CD4-positive, alpha-beta T cell (primary cell): ENCODE measurements at regions not wholly inside any gene's neighbourhood (a gene's known extent, or its start where the extent isn't known, plus 50 kb on each side); places are given as distances from the start of the nearest gene placed in this dataset.

Experiments
- ATAC-seq: fragments of 200-7000 bp; cut with Tn5 transposase; one replicate; pipeline ENCODE4 v1.10.0; 2022; ENCODE audit warnings: mild to moderate bottlenecking; ENCODE audit not compliant: poor library complexity
- CTCF ChIA-PET: fragments of 350-600 bp; sonication (Branson Sonifier 250); formaldehyde crosslinking; loops from one replicate; lab custom pipeline; 2021; ENCODE audit warnings: antibody characterized with exemption, inconsistent platforms; lab: Charles Lee
- POLR2A ChIA-PET: fragments of 350-600 bp; sonication (Branson Sonifier 250); formaldehyde crosslinking; loops from one replicate; lab custom pipeline; 2021; ENCODE audit warnings: antibody characterized with exemption, inconsistent platforms; lab: Charles Lee
- DNase-seq, 14 experiments: peaks; one replicate each; pipeline ENCODE4 v3.0.0-alpha.2; 2013 to 2020; ENCODE audit warnings: mixed read lengths in 2 of 14
- H3K27ac ChIP-seq, 2 donors: one replicate each; pipeline versions ENCODE4 v1.5.1 to v1.7.0; 2013; ENCODE audit warnings: low read length in 2 of 2, low read depth in 1 of 2, mild to moderate bottlenecking in 1 of 2
- H3K27me3 ChIP-seq, 2 experiments: 1 replicate in 1 of 2; 2 replicates in 1 of 2; pipeline versions ENCODE4 v1.6.1 to v1.7.0; 2013; ENCODE audit warnings: low read length in 2 of 2, control low read depth in 1 of 2, mild to moderate bottlenecking in 1 of 2, moderate library complexity in 1 of 2; ENCODE audit not compliant: insufficient read depth in 2 of 2, control insufficient read depth in 1 of 2
- H3K36me3 ChIP-seq: one replicate; pipeline ENCODE4 v1.6.1; 2013; ENCODE audit warnings: low read length, control low read depth; ENCODE audit not compliant: insufficient read depth
- H3K4me1 ChIP-seq: one replicate; pipeline ENCODE4 v1.6.1; 2013; ENCODE audit warnings: low read length, control low read depth; ENCODE audit not compliant: insufficient read depth
- H3K4me3 ChIP-seq: one replicate; pipeline ENCODE4 v1.5.1; 2013; ENCODE audit warnings: mild to moderate bottlenecking, low read length, moderate library complexity
- H3K9me3 ChIP-seq, 2 experiments: 1 replicate in 1 of 2; 2 replicates in 1 of 2; pipeline versions ENCODE4 v1.6.1 to v1.7.0; 2013; ENCODE audit warnings: low read length in 2 of 2, mild to moderate bottlenecking in 2 of 2, control low read depth in 1 of 2, moderate library complexity in 1 of 2; ENCODE audit not compliant: control insufficient read depth in 1 of 2, insufficient read depth in 1 of 2
- H3K27ac Mint-ChIP-seq: one replicate; pipeline ENCODE4 v1.8.0; 2020; ENCODE audit warnings: mixed read lengths
- H3K27me3 Mint-ChIP-seq: one replicate; pipeline ENCODE4 v1.8.0; 2021; ENCODE audit warnings: mixed read lengths
- H3K36me3 Mint-ChIP-seq: one replicate; pipeline ENCODE4 v1.8.0; 2021; ENCODE audit warnings: low read depth, mixed read lengths
- H3K4me1 Mint-ChIP-seq: one replicate; pipeline ENCODE4 v1.8.0; 2021; ENCODE audit warnings: low read depth, mixed read lengths
- H3K4me3 Mint-ChIP-seq: one replicate; pipeline ENCODE4 v1.8.0; 2020; ENCODE audit warnings: mild to moderate bottlenecking, mixed read lengths
- H3K9me3 Mint-ChIP-seq: one replicate; pipeline ENCODE4 v1.8.0; 2020; ENCODE audit warnings: mixed read lengths
- intact Hi-C, 2 experiments: fragments of 100-400 bp; cut with DNase I in 1 of 2; cut with micrococcal nuclease in 1 of 2; formaldehyde crosslinking; loops; one replicate each; pipeline versions ENCODE4 v1.15.1 to v1.9.0; 2023 to 2025; cut with DNase I, micrococcal nuclease
- TF ChIP-seq, protein P1 (sequence below): fragments of 200-600 bp; IDR thresholded peaks from one replicate; pipeline ENCODE4 v1.8.0; 2022; ENCODE audit warnings: antibody characterized with exemption, mild to moderate bottlenecking

DNA sequence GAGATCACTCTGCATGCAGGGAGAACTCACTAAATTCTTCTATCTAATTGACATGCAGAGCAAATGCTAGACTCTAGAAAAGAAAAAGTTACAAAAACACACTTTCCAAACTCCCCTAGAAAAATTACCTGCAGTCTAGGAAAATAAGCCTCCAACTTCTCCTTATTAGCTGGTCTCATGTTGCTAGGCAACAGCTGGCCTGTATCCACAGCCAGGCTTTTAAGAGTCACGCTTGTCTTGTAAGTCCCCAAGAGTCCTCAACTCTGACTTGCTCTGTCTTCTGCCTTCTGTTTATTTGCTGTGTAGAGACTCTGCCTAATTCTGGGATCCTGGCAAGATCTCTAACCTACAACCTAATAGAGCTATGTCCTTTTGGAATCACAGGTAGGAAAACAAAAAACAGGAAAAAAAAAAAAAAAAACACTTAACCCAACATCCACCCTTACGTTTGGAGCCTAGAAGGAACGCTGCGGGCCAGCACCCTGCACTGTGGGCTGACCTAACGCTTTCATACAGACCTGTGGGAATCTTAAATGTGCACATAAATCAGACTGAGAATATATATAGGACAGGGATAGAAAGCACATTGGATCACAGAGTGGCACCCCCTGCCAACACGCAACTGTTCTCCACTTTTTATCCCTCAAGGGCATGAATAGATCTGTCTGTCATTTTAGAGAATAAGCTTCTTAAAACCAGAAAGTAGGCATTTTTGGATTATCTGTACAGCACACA lies 117.0 kb upstream of the PTPRZ1 start:
- H3K27ac ChIP-seq: no peak overlapping the region
- ATAC-seq (no peak), DNase-seq (no peak)
- no peaks in the 10 kb centered on the region for H3K9me3 ChIP-seq
- Mint-ChIP-seq H3K4me3 (no peak overlapping the region), H3K36me3 (no peaks in the 10 kb centered on the region), H3K27me3 (no peaks in the 10 kb centered on the region), H3K27ac (no peak overlapping the region), H3K9me3 (peaks cover 5% of the 10 kb centered on the region), H3K4me1 (no peaks in the 10 kb centered on the region)
- intact Hi-C loops: no loop called here
- no peaks in the 10 kb centered on the region for H3K36me3 ChIP-seq
- H3K4me1 ChIP-seq: no peaks in the 10 kb centered on the region
- ChIA-PET CTCF (no interaction called here), POLR2A (no interaction called here)
- H3K4me3 ChIP-seq: no peak overlapping the region
- no peaks in the 10 kb centered on the region for H3K27me3 ChIP-seq
- TF ChIP-seq, protein P1, sequence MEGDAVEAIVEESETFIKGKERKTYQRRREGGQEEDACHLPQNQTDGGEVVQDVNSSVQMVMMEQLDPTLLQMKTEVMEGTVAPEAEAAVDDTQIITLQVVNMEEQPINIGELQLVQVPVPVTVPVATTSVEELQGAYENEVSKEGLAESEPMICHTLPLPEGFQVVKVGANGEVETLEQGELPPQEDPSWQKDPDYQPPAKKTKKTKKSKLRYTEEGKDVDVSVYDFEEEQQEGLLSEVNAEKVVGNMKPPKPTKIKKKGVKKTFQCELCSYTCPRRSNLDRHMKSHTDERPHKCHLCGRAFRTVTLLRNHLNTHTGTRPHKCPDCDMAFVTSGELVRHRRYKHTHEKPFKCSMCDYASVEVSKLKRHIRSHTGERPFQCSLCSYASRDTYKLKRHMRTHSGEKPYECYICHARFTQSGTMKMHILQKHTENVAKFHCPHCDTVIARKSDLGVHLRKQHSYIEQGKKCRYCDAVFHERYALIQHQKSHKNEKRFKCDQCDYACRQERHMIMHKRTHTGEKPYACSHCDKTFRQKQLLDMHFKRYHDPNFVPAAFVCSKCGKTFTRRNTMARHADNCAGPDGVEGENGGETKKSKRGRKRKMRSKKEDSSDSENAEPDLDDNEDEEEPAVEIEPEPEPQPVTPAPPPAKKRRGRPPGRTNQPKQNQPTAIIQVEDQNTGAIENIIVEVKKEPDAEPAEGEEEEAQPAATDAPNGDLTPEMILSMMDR: no peak

DNA sequence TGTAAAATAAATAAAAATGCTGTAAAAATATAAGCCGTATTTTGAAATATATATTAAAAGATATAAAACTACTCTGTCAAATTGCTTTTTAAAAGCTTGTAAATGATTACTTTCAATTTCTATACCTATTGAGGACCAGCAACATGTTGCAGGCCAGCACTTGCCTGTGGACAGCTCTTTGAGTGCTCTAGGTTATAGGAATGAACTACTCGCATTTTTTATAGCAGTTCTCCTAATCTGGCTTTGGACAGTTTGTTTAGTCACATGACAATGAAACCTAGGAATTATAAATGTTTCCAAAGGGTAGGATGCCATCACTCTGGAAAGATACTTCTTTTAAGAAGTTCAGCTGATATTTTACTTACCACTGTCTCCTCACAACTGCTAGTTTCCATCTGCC lies 117.7 kb upstream of the PTPRZ1 start:
- no peaks in the 10 kb centered on the region for H3K9me3 ChIP-seq
- H3K27me3 Mint-ChIP-seq: no peaks in the 10 kb centered on the region
- no peaks in the 10 kb centered on the region for H3K36me3 ChIP-seq
- ChIA-PET POLR2A (no interaction called here), CTCF (no interaction called here)
- no peaks in the 10 kb centered on the region for H3K36me3 Mint-ChIP-seq
- no peaks in the 10 kb centered on the region for H3K27me3 ChIP-seq
- no peak for DNase-seq
- H3K4me3 ChIP-seq: no peak overlapping the region
- H3K9me3 Mint-ChIP-seq: peaks cover 5% of the 10 kb centered on the region
- no peak overlapping the region for H3K4me3 Mint-ChIP-seq
- no peaks in the 10 kb centered on the region for H3K4me1 Mint-ChIP-seq
- no peak for ATAC-seq
- no peaks in the 10 kb centered on the region for H3K4me1 ChIP-seq
- TF ChIP-seq, protein P1: no peak
- no peak overlapping the region for H3K27ac ChIP-seq
- no peak overlapping the region for H3K27ac Mint-ChIP-seq
- intact Hi-C loops: no loop called here

DNA sequence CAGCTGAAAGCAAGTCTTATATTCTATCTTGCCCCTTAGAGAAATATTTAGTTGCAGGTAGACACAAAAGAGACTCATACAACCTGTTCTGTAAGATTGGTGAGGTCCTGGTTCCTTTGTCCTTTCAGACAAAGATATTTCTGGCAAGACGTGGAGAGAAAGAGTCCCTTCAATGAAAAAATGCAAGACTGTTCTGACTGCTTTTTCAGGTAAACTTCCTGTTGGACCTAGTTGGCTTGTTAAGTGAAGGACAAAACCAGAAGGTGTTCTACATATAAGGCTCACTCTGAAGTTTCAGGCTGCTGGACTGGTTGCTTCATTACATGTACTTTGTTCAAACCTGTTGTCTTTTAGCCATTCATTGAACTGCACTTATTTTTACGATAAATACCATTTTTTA lies 119.0 kb upstream of the PTPRZ1 start:
- DNase-seq (no peak), ATAC-seq (no peak)
- Histone ChIP-seq H3K4me3 (no peak overlapping the region), H3K9me3 (no peaks in the 10 kb centered on the region), H3K36me3 (no peaks in the 10 kb centered on the region), H3K4me1 (no peaks in the 10 kb centered on the region), H3K27ac (no peak overlapping the region), H3K27me3 (no peaks in the 10 kb centered on the region)
- CTCF ChIA-PET: no interaction called here
- peaks cover 5% of the 10 kb centered on the region for H3K9me3 Mint-ChIP-seq
- TF ChIP-seq, protein P1: no peak
- intact Hi-C loops: no loop called here
- H3K4me3 Mint-ChIP-seq: no peak overlapping the region
- POLR2A ChIA-PET: no interaction called here
- H3K27me3 Mint-ChIP-seq: no peaks in the 10 kb centered on the region
- no peak overlapping the region for H3K27ac Mint-ChIP-seq
- H3K4me1 Mint-ChIP-seq: no peaks in the 10 kb centered on the region
- H3K36me3 Mint-ChIP-seq: no peaks in the 10 kb centered on the region
